22Rv1 (cell line): ENCODE measurements at regions not wholly inside any gene's neighbourhood (a gene's known extent, or its start where the extent isn't known, plus 50 kb on each side); places are given as distances from the start of the nearest gene placed in this dataset.

Experiments
- ZFX ChIP-seq: fragments of 450-650 bp; IDR thresholded peaks from 2 replicates; pipeline ENCODE4 v1.6.1; 2017; ENCODE audit warnings: antibody characterized with exemption, borderline replicate concordance
- TF ChIP-seq, protein P1 (sequence below): fragments of 450-650 bp; IDR thresholded peaks from 2 replicates; pipeline ENCODE4 v1.5.1; 2017; ENCODE audit warnings: mild to moderate bottlenecking

DNA sequence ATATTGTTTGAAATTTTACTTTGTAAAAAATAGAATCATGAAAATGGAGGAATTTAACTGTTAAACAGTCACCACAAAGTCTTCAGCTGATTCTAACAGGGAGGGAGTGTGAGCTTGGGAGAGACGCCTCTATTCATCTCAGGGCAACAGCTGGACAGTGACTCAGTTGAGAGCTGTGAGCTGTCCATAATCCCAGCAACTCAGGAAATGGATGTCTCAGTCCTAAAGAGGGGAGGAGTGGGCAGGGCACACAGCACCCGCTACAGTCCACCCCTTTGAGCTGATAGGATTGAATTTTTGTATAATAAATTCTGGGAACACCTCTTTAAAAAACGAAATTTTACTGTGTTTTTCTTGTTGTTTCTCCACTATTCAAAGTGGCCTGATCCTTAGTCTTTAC, 255.1 kb upstream of the THUMPD2 start:
- TF ChIP-seq, protein P1, sequence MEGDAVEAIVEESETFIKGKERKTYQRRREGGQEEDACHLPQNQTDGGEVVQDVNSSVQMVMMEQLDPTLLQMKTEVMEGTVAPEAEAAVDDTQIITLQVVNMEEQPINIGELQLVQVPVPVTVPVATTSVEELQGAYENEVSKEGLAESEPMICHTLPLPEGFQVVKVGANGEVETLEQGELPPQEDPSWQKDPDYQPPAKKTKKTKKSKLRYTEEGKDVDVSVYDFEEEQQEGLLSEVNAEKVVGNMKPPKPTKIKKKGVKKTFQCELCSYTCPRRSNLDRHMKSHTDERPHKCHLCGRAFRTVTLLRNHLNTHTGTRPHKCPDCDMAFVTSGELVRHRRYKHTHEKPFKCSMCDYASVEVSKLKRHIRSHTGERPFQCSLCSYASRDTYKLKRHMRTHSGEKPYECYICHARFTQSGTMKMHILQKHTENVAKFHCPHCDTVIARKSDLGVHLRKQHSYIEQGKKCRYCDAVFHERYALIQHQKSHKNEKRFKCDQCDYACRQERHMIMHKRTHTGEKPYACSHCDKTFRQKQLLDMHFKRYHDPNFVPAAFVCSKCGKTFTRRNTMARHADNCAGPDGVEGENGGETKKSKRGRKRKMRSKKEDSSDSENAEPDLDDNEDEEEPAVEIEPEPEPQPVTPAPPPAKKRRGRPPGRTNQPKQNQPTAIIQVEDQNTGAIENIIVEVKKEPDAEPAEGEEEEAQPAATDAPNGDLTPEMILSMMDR = no peak
- TF ChIP-seq ZFX = no peak
